ENCODE measurements at regions not wholly inside any gene's neighbourhood (a gene's known extent, or its start where the extent isn't known, plus 50 kb on each side); places are given as distances from the start of the nearest gene placed in this dataset.

DNA sequence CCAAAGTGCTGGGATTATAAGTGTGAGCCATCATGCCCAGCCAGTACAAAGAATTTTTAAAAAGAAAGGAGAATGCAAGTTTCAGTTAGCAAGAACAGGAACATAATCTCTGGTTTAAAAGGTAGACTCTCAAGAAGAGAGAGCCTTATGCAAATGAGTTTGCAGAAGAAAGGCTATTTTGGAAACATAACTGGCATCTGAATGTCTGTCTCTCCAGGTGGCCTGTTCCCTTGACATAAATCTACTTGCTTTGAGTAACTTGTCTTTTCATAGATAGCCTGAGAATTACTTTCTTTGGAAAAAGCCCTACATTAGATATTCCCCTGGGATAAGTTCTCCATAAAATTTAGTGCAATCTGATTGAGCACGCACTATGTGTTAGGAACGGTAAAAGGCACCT is 109.6 kb downstream of the ICOS start:
- TF ChIP-seq, protein P1, sequence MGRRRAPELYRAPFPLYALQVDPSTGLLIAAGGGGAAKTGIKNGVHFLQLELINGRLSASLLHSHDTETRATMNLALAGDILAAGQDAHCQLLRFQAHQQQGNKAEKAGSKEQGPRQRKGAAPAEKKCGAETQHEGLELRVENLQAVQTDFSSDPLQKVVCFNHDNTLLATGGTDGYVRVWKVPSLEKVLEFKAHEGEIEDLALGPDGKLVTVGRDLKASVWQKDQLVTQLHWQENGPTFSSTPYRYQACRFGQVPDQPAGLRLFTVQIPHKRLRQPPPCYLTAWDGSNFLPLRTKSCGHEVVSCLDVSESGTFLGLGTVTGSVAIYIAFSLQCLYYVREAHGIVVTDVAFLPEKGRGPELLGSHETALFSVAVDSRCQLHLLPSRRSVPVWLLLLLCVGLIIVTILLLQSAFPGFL (CRISPR knock-in tag; IDR thresholded peaks at IDR 0.05), result no peak
- no peak for TF ChIP-seq POLR2A (IDR thresholded peaks at IDR 0.05; ENCODE audit: insufficient read depth in 1 of 2, low read depth in 2 of 2, low read length in 2 of 2)
- TF ChIP-seq MAFK (conservative IDR thresholded peaks at IDR 0.05 in 1 of 2, IDR thresholded peaks at IDR 0.05 in 1 of 2; ENCODE audit: low read length in 2 of 2), result no peak
- TF ChIP-seq, protein P2, sequence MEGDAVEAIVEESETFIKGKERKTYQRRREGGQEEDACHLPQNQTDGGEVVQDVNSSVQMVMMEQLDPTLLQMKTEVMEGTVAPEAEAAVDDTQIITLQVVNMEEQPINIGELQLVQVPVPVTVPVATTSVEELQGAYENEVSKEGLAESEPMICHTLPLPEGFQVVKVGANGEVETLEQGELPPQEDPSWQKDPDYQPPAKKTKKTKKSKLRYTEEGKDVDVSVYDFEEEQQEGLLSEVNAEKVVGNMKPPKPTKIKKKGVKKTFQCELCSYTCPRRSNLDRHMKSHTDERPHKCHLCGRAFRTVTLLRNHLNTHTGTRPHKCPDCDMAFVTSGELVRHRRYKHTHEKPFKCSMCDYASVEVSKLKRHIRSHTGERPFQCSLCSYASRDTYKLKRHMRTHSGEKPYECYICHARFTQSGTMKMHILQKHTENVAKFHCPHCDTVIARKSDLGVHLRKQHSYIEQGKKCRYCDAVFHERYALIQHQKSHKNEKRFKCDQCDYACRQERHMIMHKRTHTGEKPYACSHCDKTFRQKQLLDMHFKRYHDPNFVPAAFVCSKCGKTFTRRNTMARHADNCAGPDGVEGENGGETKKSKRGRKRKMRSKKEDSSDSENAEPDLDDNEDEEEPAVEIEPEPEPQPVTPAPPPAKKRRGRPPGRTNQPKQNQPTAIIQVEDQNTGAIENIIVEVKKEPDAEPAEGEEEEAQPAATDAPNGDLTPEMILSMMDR (CRISPR knock-in tag; IDR thresholded peaks at IDR 0.05), result no peak
- TF ChIP-seq BHLHE40 (IDR thresholded peaks at IDR 0.05; ENCODE audit: low read length), result no peak
